Naive thymus-derived CD4-positive, alpha-beta T cell (primary cell): ENCODE measurements at regions not wholly inside any gene's neighbourhood (a gene's known extent, or its start where the extent isn't known, plus 50 kb on each side); places are given as distances from the start of the nearest gene placed in this dataset.

ENCODE experiments used
- ATAC-seq: fragments of 150-1000 bp; cut with Tn5 transposase; 2 replicates; pipeline ENCODE4 v1.10.0; 2021; ENCODE audit warnings: mild to moderate bottlenecking, moderate library complexity
- CTCF ChIA-PET: fragments of 350-600 bp; sonication (Branson Sonifier 250); formaldehyde crosslinking; loops from one replicate; lab custom pipeline; 2021; ENCODE audit warnings: antibody characterized with exemption; lab: Charles Lee
- POLR2A ChIA-PET: fragments of 350-600 bp; sonication (Branson Sonifier 250); formaldehyde crosslinking; loops from one replicate; lab custom pipeline; 2021; ENCODE audit warnings: antibody characterized with exemption, inconsistent platforms; lab: Charles Lee
- DNase-seq, 9 donors: peaks; one replicate each; pipeline versions ENCODE4 v3.0.0 to v3.0.0-alpha.2; 2020 to 2022; ENCODE audit warnings: mixed read lengths in 1 of 9
- H3K27ac ChIP-seq: one replicate; pipeline ENCODE4 v1.7.0; 2013; ENCODE audit warnings: mild to moderate bottlenecking, low read depth, low read length, moderate library complexity
- H3K27me3 ChIP-seq, 2 donors: one replicate each; pipeline ENCODE4 v1.7.0; 2013; ENCODE audit warnings: low read length in 2 of 2, mild to moderate bottlenecking in 2 of 2, moderate library complexity in 2 of 2; ENCODE audit not compliant: control insufficient read depth in 2 of 2, insufficient read depth in 2 of 2
- H3K36me3 ChIP-seq, 3 experiments: 1 replicate in 2 of 3; 2 replicates in 1 of 3; pipeline ENCODE4 v1.7.0; 2013; ENCODE audit warnings: low read length in 3 of 3, mild to moderate bottlenecking in 3 of 3, moderate library complexity in 1 of 3; ENCODE audit not compliant: insufficient read depth in 3 of 3, control insufficient read depth in 2 of 3
- H3K4me1 ChIP-seq, 2 donors: one replicate each; pipeline ENCODE4 v1.7.0; 2013; ENCODE audit warnings: low read length in 2 of 2, mild to moderate bottlenecking in 2 of 2, moderate library complexity in 1 of 2; ENCODE audit not compliant: control insufficient read depth in 2 of 2, insufficient read depth in 2 of 2
- H3K4me3 ChIP-seq: 2 replicates; pipeline ENCODE4 v1.7.0; 2013; ENCODE audit warnings: mild to moderate bottlenecking, low read length
- H3K9me3 ChIP-seq, 3 experiments: 1 replicate in 2 of 3; 2 replicates in 1 of 3; pipeline ENCODE4 v1.7.0; 2013; ENCODE audit warnings: low read length in 3 of 3; ENCODE audit not compliant: control insufficient read depth in 2 of 3
- H3K27ac Mint-ChIP-seq, 9 donors: one replicate each; pipeline ENCODE4 v1.8.0; 2020 to 2022; ENCODE audit warnings: mixed read lengths in 9 of 9, mild to moderate bottlenecking in 8 of 9, moderate library complexity in 5 of 9, inconsistent platforms in 2 of 9
- H3K27me3 Mint-ChIP-seq, 5 donors: one replicate each; pipeline ENCODE4 v1.8.0; 2021 to 2022; ENCODE audit warnings: mixed read lengths in 5 of 5, mild to moderate bottlenecking in 1 of 5
- H3K36me3 Mint-ChIP-seq, 5 donors: one replicate each; pipeline ENCODE4 v1.8.0; 2020 to 2022; ENCODE audit warnings: mixed read lengths in 5 of 5, mild to moderate bottlenecking in 3 of 5, inconsistent platforms in 1 of 5
- H3K4me1 Mint-ChIP-seq, 7 donors: one replicate each; pipeline ENCODE4 v1.8.0; 2020 to 2022; ENCODE audit warnings: mixed read lengths in 7 of 7, mild to moderate bottlenecking in 3 of 7, inconsistent platforms in 1 of 7
- H3K4me3 Mint-ChIP-seq, 10 donors: one replicate each; pipeline ENCODE4 v1.8.0; 2020 to 2022; ENCODE audit warnings: mild to moderate bottlenecking in 10 of 10, mixed read lengths in 10 of 10, moderate library complexity in 6 of 10, inconsistent platforms in 2 of 10
- H3K9me3 Mint-ChIP-seq, 11 donors: one replicate each; pipeline ENCODE4 v1.8.0; 2020 to 2022; ENCODE audit warnings: mixed read lengths in 11 of 11, mild to moderate bottlenecking in 4 of 11, inconsistent platforms in 1 of 11, moderate library complexity in 1 of 11
- intact Hi-C, 2 donors: fragments of 100-400 bp; cut with micrococcal nuclease; formaldehyde crosslinking; loops; one replicate each; pipeline ENCODE4 v1.15.1; 2023

DNA sequence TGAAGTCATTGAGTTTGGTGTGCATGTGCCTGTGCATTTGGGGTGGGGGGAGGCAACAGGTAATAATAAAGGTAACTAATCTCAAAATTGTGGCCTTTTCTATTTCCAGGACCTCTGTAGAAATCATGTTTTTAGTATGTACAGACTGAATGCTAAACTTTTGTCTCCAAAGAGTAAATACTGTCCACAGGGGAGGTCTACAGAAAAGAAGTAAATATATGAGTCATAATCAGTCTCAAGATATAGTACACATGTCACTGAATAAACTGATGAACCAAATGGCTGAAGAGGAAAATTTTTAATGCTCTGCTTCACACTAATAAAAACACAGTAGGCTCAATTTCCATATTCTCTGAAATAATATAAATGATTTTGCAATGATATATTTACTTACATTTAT, 440.4 kb upstream of the ZFP42 start:
- Mint-ChIP-seq H3K27me3 (no peaks in the 10 kb centered on the region), H3K9me3 (peaks cover 0 to 23% (median 6%) of the 10 kb centered on the region in 11 donors), H3K4me3 (no peak overlapping the region), H3K27ac (no peak overlapping the region), H3K36me3 (no peaks in the 10 kb centered on the region), H3K4me1 (no peaks in the 10 kb centered on the region)
- ChIA-PET CTCF (no interaction called here), POLR2A (no interaction called here)
- DNase-seq (no peak), ATAC-seq (no peak)
- no peaks in the 10 kb centered on the region for H3K27me3 ChIP-seq
- H3K36me3 ChIP-seq: no peaks in the 10 kb centered on the region
- H3K27ac ChIP-seq: no peak overlapping the region
- H3K4me1 ChIP-seq: no peaks in the 10 kb centered on the region
- intact Hi-C loops: no loop called here
- no peak overlapping the region for H3K4me3 ChIP-seq
- no peaks in the 10 kb centered on the region for H3K9me3 ChIP-seq

GRCh38 chr4:187558391-187558790, 437.2 kb upstream of the ZFP42 start:
- H3K36me3 Mint-ChIP-seq: no peaks in the 10 kb centered on the region
- Histone ChIP-seq H3K9me3 (no peaks in the 10 kb centered on the region), H3K27me3 (no peaks in the 10 kb centered on the region), H3K4me1 (no peaks in the 10 kb centered on the region), H3K4me3 (no peak overlapping the region), H3K27ac (no peak overlapping the region), H3K36me3 (no peaks in the 10 kb centered on the region)
- no peaks in the 10 kb centered on the region for H3K4me1 Mint-ChIP-seq
- CTCF ChIA-PET: no interaction called here
- ATAC-seq: no peak
- no peak for DNase-seq
- peaks cover 0 to 24% (median 7%) of the 10 kb centered on the region in 11 donors for H3K9me3 Mint-ChIP-seq
- no peak overlapping the region for H3K4me3 Mint-ChIP-seq
- H3K27me3 Mint-ChIP-seq: no peaks in the 10 kb centered on the region
- POLR2A ChIA-PET: no interaction called here
- intact Hi-C loops: no loop called here
- H3K27ac Mint-ChIP-seq: no peak overlapping the region

- DNase-seq (no peak), ATAC-seq (no peak)
- Histone ChIP-seq H3K27ac (no peak overlapping the region), H3K36me3 (no peaks in the 10 kb centered on the region), H3K27me3 (no peaks in the 10 kb centered on the region), H3K9me3 (no peaks in the 10 kb centered on the region), H3K4me3 (no peak overlapping the region), H3K4me1 (no peaks in the 10 kb centered on the region)
- Mint-ChIP-seq H3K36me3 (no peaks in the 10 kb centered on the region), H3K9me3 (peaks cover 0 to 27% (median 5%) of the 10 kb centered on the region in 11 donors), H3K27ac (no peak overlapping the region), H3K27me3 (no peaks in the 10 kb centered on the region), H3K4me1 (no peaks in the 10 kb centered on the region), H3K4me3 (no peak overlapping the region)
- intact Hi-C loops: no loop called here
- ChIA-PET CTCF (no interaction called here), POLR2A (no interaction called here)
Observed at GRCh38 chr4:187562345-187562744, 433.2 kb upstream of the ZFP42 start.

DNA sequence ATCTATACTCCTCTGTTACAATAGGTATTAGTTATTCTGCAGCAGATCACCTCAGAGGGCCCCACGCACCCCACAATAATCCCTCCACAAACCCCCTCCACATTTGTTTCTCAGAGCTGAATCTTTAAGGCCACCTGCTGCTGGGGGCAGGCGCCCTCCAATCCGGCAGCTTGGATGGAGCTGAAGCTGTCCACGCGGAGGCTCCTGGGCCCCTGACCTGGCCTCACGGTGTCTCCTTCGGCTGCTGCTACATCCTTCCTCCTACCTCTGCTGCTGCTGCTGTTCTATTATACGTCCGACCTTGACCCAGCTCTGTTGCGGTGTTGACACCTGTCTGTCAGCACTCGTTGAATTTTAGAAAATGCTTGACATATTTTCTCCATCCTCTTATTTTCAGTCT, 430.2 kb upstream of the ZFP42 start:
- Histone ChIP-seq H3K27ac (no peak overlapping the region), H3K27me3 (no peaks in the 10 kb centered on the region), H3K4me1 (no peaks in the 10 kb centered on the region), H3K4me3 (no peak overlapping the region), H3K36me3 (no peaks in the 10 kb centered on the region), H3K9me3 (no peaks in the 10 kb centered on the region)
- ATAC-seq (no peak), DNase-seq (no peak)
- H3K4me1 Mint-ChIP-seq: no peaks in the 10 kb centered on the region
- no peak overlapping the region for H3K4me3 Mint-ChIP-seq
- ChIA-PET POLR2A (no interaction called here), CTCF (no interaction called here)
- peaks cover 1 to 25% (median 7%) of the 10 kb centered on the region in 11 donors for H3K9me3 Mint-ChIP-seq
- no peaks in the 10 kb centered on the region for H3K27me3 Mint-ChIP-seq
- no peak overlapping the region for H3K27ac Mint-ChIP-seq
- intact Hi-C loops: no loop called here
- no peaks in the 10 kb centered on the region for H3K36me3 Mint-ChIP-seq

DNA sequence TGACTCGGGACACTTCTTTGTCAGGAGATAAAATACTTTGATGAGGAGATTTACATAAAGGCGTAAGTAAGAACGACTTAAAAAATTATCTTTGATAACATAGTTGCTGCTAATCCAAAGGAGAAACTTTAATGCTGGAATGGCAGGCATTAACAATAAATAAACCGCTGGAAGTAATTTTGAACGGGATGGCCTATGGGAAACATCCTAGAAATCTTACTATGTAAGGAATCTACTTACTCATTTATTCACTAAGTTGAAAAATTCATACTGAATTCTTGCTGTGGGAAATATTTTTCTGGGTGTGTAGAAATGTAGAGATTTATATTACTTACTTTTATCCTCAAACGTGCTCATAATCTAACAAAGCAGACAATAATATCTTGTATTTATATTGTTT, 425.7 kb upstream of the ZFP42 start:
- intact Hi-C loops: no loop called here
- Histone ChIP-seq H3K27ac (no peak overlapping the region), H3K36me3 (no peaks in the 10 kb centered on the region), H3K27me3 (no peaks in the 10 kb centered on the region), H3K4me1 (no peaks in the 10 kb centered on the region), H3K4me3 (no peak overlapping the region), H3K9me3 (no peaks in the 10 kb centered on the region)
- ChIA-PET CTCF (no interaction called here), POLR2A (no interaction called here)
- Mint-ChIP-seq H3K27ac (no peak overlapping the region), H3K9me3 (peaks cover 3 to 38% (median 11%) of the 10 kb centered on the region in 11 donors), H3K4me1 (no peaks in the 10 kb centered on the region), H3K27me3 (no peaks in the 10 kb centered on the region), H3K4me3 (no peak overlapping the region), H3K36me3 (peaks cover 0 to 1% (median 0%) of the 10 kb centered on the region in 5 donors)
- ATAC-seq (no peak), DNase-seq (no peak)

DNA sequence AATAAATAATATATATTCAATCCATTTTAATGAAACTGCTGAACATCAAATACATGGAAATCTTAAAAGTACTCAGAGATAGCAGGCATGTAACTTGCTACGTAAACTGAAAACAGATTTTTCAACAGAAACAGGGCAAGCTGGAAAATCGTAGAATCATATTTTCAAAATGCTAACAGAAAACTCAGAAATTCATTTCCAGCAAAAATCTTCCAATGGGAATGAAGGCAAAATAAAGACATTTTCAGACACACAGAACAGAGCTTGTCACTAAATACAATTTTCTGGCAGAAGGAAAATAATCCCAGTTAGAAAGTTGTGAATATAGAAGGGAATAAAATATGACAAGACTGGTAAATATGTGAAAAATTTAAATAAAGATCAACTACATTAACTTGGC, 419.9 kb upstream of the ZFP42 start:
- peaks cover 1 to 13% (median 6%) of the 10 kb centered on the region in 11 donors for H3K9me3 Mint-ChIP-seq
- ATAC-seq: no peak
- Histone ChIP-seq H3K36me3 (no peaks in the 10 kb centered on the region), H3K27ac (no peak overlapping the region), H3K4me1 (no peaks in the 10 kb centered on the region), H3K27me3 (no peaks in the 10 kb centered on the region), H3K4me3 (no peak overlapping the region), H3K9me3 (no peaks in the 10 kb centered on the region)
- no peak for DNase-seq
- no peaks in the 10 kb centered on the region for H3K27me3 Mint-ChIP-seq
- POLR2A ChIA-PET: no interaction called here
- no peaks in the 10 kb centered on the region for H3K4me1 Mint-ChIP-seq
- intact Hi-C loops: no loop called here
- H3K4me3 Mint-ChIP-seq: no peak overlapping the region
- peaks cover 0 to 1% (median 0%) of the 10 kb centered on the region in 5 donors for H3K36me3 Mint-ChIP-seq
- CTCF ChIA-PET: no interaction called here
- H3K27ac Mint-ChIP-seq: no peak overlapping the region

GRCh38 chr4:187576751-187577150, 418.8 kb upstream of the ZFP42 start:
- Histone ChIP-seq H3K9me3 (no peaks in the 10 kb centered on the region), H3K36me3 (no peaks in the 10 kb centered on the region), H3K27ac (no peak overlapping the region), H3K4me3 (no peak overlapping the region), H3K27me3 (no peaks in the 10 kb centered on the region), H3K4me1 (no peaks in the 10 kb centered on the region)
- H3K36me3 Mint-ChIP-seq: no peaks in the 10 kb centered on the region
- ChIA-PET CTCF (no interaction called here), POLR2A (no interaction called here)
- intact Hi-C loops: no loop called here
- H3K27me3 Mint-ChIP-seq: no peaks in the 10 kb centered on the region
- H3K4me3 Mint-ChIP-seq: no peak overlapping the region
- peaks cover 0 to 9% (median 6%) of the 10 kb centered on the region in 11 donors for H3K9me3 Mint-ChIP-seq
- ATAC-seq: no peak
- no peak for DNase-seq
- H3K27ac Mint-ChIP-seq: no peak overlapping the region
- H3K4me1 Mint-ChIP-seq: no peaks in the 10 kb centered on the region
